GM10266 (cell line): ENCODE measurements at regions not wholly inside any gene's neighbourhood (a gene's known extent, or its start where the extent isn't known, plus 50 kb on each side); places are given as distances from the start of the nearest gene placed in this dataset.

Experiments used
- DNase-seq: peaks from one replicate; pipeline ENCODE4 v3.0.0; 2012; ENCODE audit errors: extremely low spot score
- CTCF ChIP-seq: IDR thresholded peaks from 2 replicates; pipeline ENCODE4 v1.5.1; 2012; ENCODE audit warnings: mild to moderate bottlenecking, low read depth; ENCODE audit not compliant: control insufficient read depth, insufficient read depth; ENCODE audit errors: missing control alignments

- no peak for DNase-seq
- TF ChIP-seq CTCF: no peak
These were observed 2041.1 kb downstream of the OLFM4 start for GRCh38 chr13:55069746-55070145.

- no peak for TF ChIP-seq CTCF
- no peak for DNase-seq
These were observed 2044.4 kb downstream of the OLFM4 start for GRCh38 chr13:55073000-55073399.

- TF ChIP-seq CTCF: no peak
- no peak for DNase-seq
These were observed 2056.0 kb downstream of the OLFM4 start for GRCh38 chr13:55084630-55085029.

- no peak for DNase-seq
- no peak for TF ChIP-seq CTCF
These were observed 2053.6 kb upstream of the PRR20A start for GRCh38 chr13:55087085-55087484.

- no peak for TF ChIP-seq CTCF
- DNase-seq: no peak
These were observed 2050.1 kb upstream of the PRR20A start for GRCh38 chr13:55090612-55091011.

- TF ChIP-seq CTCF: no peak
- DNase-seq: no peak
These were observed 2049.5 kb upstream of the PRR20A start for GRCh38 chr13:55091172-55091571.

GRCh38 chr13:55106509-55106908, 2034.2 kb upstream of the PRR20A start:
- no peak for TF ChIP-seq CTCF
- no peak for DNase-seq
